Chondrocyte (in vitro differentiated cells): ENCODE measurements at regions not wholly inside any gene's neighbourhood (a gene's known extent, or its start where the extent isn't known, plus 50 kb on each side); places are given as distances from the start of the nearest gene placed in this dataset.
"Not testable (repeated sequence)": the region's sequence is repeated elsewhere in the genome, so short reads cannot be mapped to it uniquely, and the experiment has no call there.

ENCODE experiments used
- DNase-seq: peaks from one replicate; pipeline ENCODE4 v3.0.0; 2021; ENCODE audit warnings: mixed read lengths, low spot score
- H3K27ac Mint-ChIP-seq: one replicate; pipeline ENCODE4 v1.8.0; 2021; ENCODE audit warnings: mild to moderate bottlenecking, moderate library complexity, mixed read lengths; ENCODE audit not compliant: unreplicated experiment
- H3K27me3 Mint-ChIP-seq: 2 replicates; pipeline ENCODE4 v1.8.0; 2021; ENCODE audit warnings: low read depth, mixed read lengths
- H3K36me3 Mint-ChIP-seq: 2 replicates; pipeline ENCODE4 v1.8.0; 2021; ENCODE audit warnings: low read depth, mixed read lengths
- H3K4me1 Mint-ChIP-seq: 2 replicates; pipeline ENCODE4 v1.8.0; 2021; ENCODE audit warnings: low read depth, mild to moderate bottlenecking, mixed read lengths
- H3K4me3 Mint-ChIP-seq: one replicate; pipeline ENCODE4 v1.8.0; 2021; ENCODE audit warnings: mild to moderate bottlenecking, moderate library complexity, mixed read lengths; ENCODE audit not compliant: unreplicated experiment
- H3K9me3 Mint-ChIP-seq: 2 replicates; pipeline ENCODE4 v1.8.0; 2021; ENCODE audit warnings: low read depth, mixed read lengths
- CTCF ChIP-seq: fragments of 200-600 bp; sonication (generic); IDR thresholded peaks from 2 replicates; pipeline ENCODE4 v1.5.0; 2021; ENCODE audit warnings: antibody characterized with exemption, mild to moderate bottlenecking, moderate library complexity

- Mint-ChIP-seq H3K4me3 (no peak overlapping the region), H3K36me3 (no peaks in the 10 kb centered on the region), H3K9me3 (no peaks in the 10 kb centered on the region), H3K27me3 (peaks cover 2% of the 10 kb centered on the region), H3K4me1 (no peaks in the 10 kb centered on the region), H3K27ac (no peak overlapping the region)
- TF ChIP-seq CTCF = no peak
- DNase-seq = no peak
These were observed 380.3 kb downstream of the TSHZ3 start for GRCh38 chr19:30968841-30969399.

GRCh38 chr19:30968210-30968609, 381.0 kb downstream of the TSHZ3 start:
- TF ChIP-seq CTCF = peak; percentile 24
- DNase-seq = no peak
- H3K4me3 Mint-ChIP-seq = no peak overlapping the region
- peaks cover 2% of the 10 kb centered on the region for H3K27me3 Mint-ChIP-seq
- no peak overlapping the region for H3K27ac Mint-ChIP-seq
- no peaks in the 10 kb centered on the region for H3K36me3 Mint-ChIP-seq
- no peaks in the 10 kb centered on the region for H3K9me3 Mint-ChIP-seq
- no peaks in the 10 kb centered on the region for H3K4me1 Mint-ChIP-seq

GRCh38 chr19:30966486-30966885, 382.8 kb downstream of the TSHZ3 start:
- no peak for DNase-seq
- Mint-ChIP-seq H3K27me3 (peaks cover 4% of the 10 kb centered on the region), H3K36me3 (no peaks in the 10 kb centered on the region), H3K4me3 (no peak overlapping the region), H3K27ac (no peak overlapping the region), H3K4me1 (no peaks in the 10 kb centered on the region), H3K9me3 (peaks cover 5% of the 10 kb centered on the region)
- no peak for TF ChIP-seq CTCF

DNA sequence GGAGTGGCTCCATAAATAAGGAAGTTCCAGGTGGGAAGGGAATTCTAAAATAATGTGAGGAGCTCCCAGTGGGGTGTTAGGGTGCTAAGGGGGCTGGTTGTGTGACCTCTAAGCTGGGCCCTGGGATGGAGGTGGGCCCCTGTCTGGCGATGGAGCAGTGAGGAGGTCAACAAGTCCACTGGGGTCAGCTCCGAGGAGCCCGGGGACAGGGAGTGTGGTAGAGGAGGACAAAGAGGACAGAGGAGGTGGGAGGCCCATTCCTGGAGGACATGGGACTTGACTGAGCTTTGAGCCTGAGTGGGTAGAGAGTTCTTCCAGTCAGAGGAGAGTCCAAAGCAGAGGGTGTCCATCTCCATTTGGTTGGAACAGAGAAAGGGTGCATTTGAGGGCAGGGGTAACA, 390.2 kb downstream of the TSHZ3 start:
- H3K27ac Mint-ChIP-seq = no peak overlapping the region
- peaks cover 17% of the 10 kb centered on the region for H3K9me3 Mint-ChIP-seq
- peaks cover 6% of the 10 kb centered on the region for H3K27me3 Mint-ChIP-seq
- no peaks in the 10 kb centered on the region for H3K4me1 Mint-ChIP-seq
- DNase-seq = no peak
- no peak for TF ChIP-seq CTCF
- no peak overlapping the region for H3K4me3 Mint-ChIP-seq
- no peaks in the 10 kb centered on the region for H3K36me3 Mint-ChIP-seq

DNA sequence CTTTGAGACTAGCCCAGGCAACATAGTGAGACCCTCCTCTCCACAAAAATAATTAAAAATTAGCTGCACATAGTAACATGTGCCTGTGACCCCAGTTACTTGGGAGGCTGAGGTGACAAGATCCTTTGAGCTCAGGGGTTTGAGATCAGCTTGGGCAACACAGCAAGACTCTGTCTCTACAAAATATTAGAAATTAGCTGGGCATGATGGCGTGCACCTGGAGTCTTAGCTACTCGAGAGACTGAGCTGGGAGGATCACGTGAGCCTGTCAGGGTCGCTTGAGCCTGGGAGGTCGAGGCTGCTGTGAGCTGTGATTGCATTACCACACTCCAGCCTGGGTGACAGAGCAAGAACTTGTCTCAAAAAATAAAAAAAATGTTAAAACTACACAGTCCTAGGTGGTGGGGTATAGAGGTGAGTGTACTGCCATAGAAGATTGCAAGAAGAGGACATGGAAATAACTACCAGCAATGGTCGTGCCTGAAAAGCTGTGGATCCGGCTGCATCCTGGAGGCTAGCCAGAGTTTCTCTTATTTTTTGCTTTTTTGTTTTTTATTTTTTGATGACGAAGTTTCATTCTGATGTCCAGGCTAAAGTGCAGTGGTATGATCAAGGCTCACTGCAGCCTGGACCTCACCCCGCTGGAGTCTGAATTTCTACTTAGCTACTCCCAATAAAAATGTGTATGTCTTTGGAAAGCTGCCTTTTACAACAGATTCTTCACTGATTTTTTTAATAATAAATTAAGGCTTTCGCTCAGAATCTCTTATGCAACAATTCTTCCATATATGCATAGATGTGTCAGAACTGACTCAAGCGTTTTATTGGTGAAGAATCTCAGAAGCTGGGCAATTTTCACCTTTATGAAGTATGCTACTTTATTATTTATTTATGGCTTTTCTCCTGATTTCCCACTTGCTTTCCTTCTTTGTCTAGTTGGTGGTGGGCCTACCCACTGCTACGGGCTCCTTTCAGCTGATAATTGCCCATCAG, 393.8 kb downstream of the TSHZ3 start:
- DNase-seq = no peak
- no peak for TF ChIP-seq CTCF
- no peak overlapping the region for H3K27ac Mint-ChIP-seq
- peaks cover 8% of the 10 kb centered on the region for H3K9me3 Mint-ChIP-seq
- H3K36me3 Mint-ChIP-seq = no peaks in the 10 kb centered on the region
- H3K4me3 Mint-ChIP-seq = no peak overlapping the region
- peaks cover 11% of the 10 kb centered on the region for H3K27me3 Mint-ChIP-seq
- H3K4me1 Mint-ChIP-seq = no peaks in the 10 kb centered on the region

DNA sequence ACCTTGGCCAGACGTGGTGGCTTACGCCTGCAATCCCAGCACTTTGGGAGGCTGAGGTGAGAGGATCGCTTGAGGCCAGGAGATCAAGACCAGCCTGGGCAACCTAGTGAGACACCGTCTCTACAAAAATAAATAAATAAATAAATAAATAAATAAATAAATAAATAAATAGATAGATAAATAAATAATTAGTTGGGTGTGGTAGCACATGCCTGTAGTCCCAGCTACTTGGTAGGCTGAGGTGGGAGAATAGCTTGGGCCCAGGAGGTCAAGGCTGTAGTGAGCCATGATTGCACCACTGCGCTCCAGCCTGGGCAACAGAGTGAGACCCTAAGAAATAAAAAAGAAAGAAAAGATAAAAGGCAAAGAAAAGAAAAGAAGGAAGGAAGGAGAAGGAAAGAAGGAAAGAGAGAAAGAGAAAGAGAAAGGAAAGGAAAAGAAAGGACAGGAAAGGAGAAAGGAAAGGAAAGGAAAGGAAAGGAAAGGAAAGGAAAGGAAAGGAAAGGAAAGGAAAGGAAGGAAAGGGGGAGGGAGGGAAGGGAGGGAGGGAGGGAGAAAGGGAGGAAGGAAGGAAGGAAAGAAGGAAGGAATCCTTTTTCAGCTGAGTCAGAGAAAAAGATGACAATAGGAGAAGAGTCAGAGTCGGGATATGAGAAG, 404.8 kb downstream of the TSHZ3 start:
- H3K9me3 Mint-ChIP-seq, H3K27ac Mint-ChIP-seq, H3K4me3 Mint-ChIP-seq, H3K27me3 Mint-ChIP-seq, DNase-seq, H3K36me3 Mint-ChIP-seq, H3K4me1 Mint-ChIP-seq: not testable (repeated sequence)
